SU-DHL-6 (cell line): ENCODE measurements at regions not wholly inside any gene's neighbourhood (a gene's known extent, or its start where the extent isn't known, plus 50 kb on each side); places are given as distances from the start of the nearest gene placed in this dataset.

ENCODE experiments used
- EZH2phosphoT487 ChIP-seq: fragments of 200-600 bp; sonication (generic), shearing (Covaris generic); conservative IDR thresholded peaks from 2 replicates; pipeline ENCODE4 v1.6.1; 2018; ENCODE audit warnings: mild to moderate bottlenecking, antibody characterized with exemption, low read length, moderate library complexity, mixed read lengths
- TF ChIP-seq, protein P1 (sequence below): fragments of 200-600 bp; sonication (generic); IDR thresholded peaks from one replicate; pipeline ENCODE4 v1.5.1; 2017; ENCODE audit warnings: antibody characterized with exemption, mild to moderate bottlenecking, low read length, moderate library complexity; ENCODE audit not compliant: insufficient read depth, poor library complexity, severe bottlenecking

DNA sequence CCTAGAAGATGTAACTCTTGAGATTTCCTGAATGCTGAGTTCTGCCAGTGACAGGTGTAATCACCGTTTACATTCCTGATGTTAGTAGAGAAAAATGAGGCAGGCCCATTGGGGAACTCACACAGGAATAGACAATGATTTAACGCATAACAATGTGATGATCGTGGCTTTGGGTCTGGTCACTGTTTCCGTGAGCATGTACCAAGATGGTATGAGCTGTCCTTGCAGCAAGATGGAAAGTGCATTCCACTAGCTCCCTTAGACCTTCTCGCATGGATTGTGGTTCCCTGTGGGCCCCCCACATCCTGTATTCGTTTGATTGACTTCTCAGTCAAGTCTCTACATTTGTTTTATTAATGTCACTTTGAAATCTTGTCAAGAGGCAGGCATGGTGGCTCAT lies 124.0 kb upstream of the DAP start:
- TF ChIP-seq, protein P1, sequence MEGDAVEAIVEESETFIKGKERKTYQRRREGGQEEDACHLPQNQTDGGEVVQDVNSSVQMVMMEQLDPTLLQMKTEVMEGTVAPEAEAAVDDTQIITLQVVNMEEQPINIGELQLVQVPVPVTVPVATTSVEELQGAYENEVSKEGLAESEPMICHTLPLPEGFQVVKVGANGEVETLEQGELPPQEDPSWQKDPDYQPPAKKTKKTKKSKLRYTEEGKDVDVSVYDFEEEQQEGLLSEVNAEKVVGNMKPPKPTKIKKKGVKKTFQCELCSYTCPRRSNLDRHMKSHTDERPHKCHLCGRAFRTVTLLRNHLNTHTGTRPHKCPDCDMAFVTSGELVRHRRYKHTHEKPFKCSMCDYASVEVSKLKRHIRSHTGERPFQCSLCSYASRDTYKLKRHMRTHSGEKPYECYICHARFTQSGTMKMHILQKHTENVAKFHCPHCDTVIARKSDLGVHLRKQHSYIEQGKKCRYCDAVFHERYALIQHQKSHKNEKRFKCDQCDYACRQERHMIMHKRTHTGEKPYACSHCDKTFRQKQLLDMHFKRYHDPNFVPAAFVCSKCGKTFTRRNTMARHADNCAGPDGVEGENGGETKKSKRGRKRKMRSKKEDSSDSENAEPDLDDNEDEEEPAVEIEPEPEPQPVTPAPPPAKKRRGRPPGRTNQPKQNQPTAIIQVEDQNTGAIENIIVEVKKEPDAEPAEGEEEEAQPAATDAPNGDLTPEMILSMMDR = no peak
- no peak for TF ChIP-seq EZH2phosphoT487
